Esophagus (tissue), 2 donors: ENCODE measurements at regions not wholly inside any gene's neighbourhood (a gene's known extent, or its start where the extent isn't known, plus 50 kb on each side); places are given as distances from the start of the nearest gene placed in this dataset.
A peak's percentile ranks its signal among the peaks of the same experiment; 100 is the strongest.

Experiments
- H3K27ac ChIP-seq, 2 donors: one replicate each; pipeline ENCODE4 v1.5.1; 2013; ENCODE audit warnings: low read depth in 2 of 2, mild to moderate bottlenecking in 2 of 2, inconsistent platforms in 1 of 2, low read length in 1 of 2, moderate library complexity in 1 of 2
- H3K27me3 ChIP-seq, 2 donors: one replicate each; pipeline ENCODE4 v1.6.1; 2013; ENCODE audit warnings: low read length in 2 of 2, control low read depth in 1 of 2, mild to moderate bottlenecking in 1 of 2; ENCODE audit not compliant: insufficient read depth in 2 of 2, control insufficient read depth in 1 of 2
- H3K36me3 ChIP-seq, 2 donors: one replicate each; pipeline ENCODE4 v1.6.1; 2013; ENCODE audit warnings: low read length in 1 of 2; ENCODE audit not compliant: control insufficient read depth in 2 of 2, insufficient read depth in 2 of 2
- H3K4me1 ChIP-seq, 2 donors: one replicate each; pipeline ENCODE4 v1.6.1; 2013; ENCODE audit warnings: low read length in 1 of 2; ENCODE audit not compliant: control insufficient read depth in 2 of 2, insufficient read depth in 2 of 2
- H3K4me3 ChIP-seq, 2 donors: one replicate each; pipeline ENCODE4 v1.5.1; 2013; ENCODE audit warnings: low read length in 2 of 2, mild to moderate bottlenecking in 2 of 2, low read depth in 1 of 2, moderate library complexity in 1 of 2
- H3K9me3 ChIP-seq, 2 donors: one replicate each; pipeline ENCODE4 v1.6.1; 2013; ENCODE audit warnings: mild to moderate bottlenecking in 2 of 2, low read depth in 1 of 2, low read length in 1 of 2, moderate library complexity in 1 of 2; ENCODE audit not compliant: control insufficient read depth in 2 of 2, insufficient read depth in 1 of 2
- WGBS, 2 donors: extraction: QIAGEN DNeasy Blood & Tissue Kit; methylation state at CpG; one replicate each; pipeline ENCODE4 v1.1.7; 2013; 5-methylcytosine and 5-hydroxymethylcytosine counted together
- donor health status: healthy with polysubstance abuse.
- donor health status: Bipolar disorder and iron deficiency.

DNA sequence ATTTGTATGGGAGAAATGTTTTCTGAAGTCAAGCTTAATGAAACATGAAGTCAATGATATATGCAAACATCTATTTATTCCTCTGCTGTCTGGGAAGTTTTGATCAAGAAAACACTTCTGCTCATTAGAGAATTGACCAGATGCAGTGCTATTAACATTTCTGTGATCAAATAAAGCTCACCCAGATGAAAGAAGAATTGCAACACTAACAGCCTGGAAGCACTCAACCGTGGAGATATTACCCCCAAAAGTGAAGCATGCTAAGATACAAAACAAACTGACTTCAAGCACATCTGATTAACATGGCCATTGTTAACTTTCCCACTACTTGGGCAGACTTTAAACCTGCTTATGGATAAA is 73.7 kb upstream of the GUCY1A1 start:
- H3K4me3 ChIP-seq: no peak overlapping the region
- WGBS, 2 donors: 42 to 51% methylated on average over 1 of the region's 1 CpG
- H3K9me3 ChIP-seq: no peaks in the 10 kb centered on the region
- H3K36me3 ChIP-seq: no peaks in the 10 kb centered on the region
- H3K4me1 ChIP-seq: no peaks in the 10 kb centered on the region
- H3K27me3 ChIP-seq: no peaks in the 10 kb centered on the region
- H3K27ac ChIP-seq: no peak overlapping the region

DNA sequence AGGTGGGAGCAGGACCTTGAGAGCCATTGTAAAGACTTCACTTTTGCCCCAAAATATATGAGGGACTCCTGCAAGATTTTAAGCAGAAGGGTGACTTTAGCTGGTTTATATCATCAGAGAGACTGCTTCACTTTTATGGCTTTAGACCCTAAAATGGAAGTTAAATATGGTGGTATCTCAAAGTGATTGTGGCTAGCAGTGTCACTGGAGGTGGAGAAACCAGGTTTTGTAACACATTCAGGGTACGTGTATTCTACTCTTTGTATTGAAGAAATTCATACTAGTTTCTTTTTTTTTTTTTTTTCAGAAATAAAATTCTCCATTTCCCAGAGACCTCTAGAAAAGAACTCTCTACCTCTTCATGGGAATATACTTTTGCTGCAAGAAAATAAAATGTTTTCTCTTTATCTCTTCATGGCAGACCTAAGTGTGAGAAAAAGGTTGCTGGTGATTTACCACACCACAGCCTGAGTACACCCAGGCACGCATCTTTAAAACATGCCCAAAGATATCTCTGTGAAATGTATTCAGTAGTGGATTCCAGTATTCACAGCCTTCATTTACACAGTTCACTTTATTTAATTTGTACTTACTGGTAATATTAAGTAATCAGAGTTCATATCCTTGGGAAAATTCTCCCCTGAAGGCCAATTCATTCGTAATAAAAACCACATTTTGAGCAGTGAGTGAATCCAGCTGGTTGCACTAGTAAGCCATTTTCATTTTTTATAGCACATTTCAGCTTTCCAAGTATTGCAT is 74.3 kb upstream of the GUCY1A1 start:
- H3K27me3 ChIP-seq: no peaks in the 10 kb centered on the region
- no peak overlapping the region for H3K27ac ChIP-seq
- 56 to 65% methylated on average over 3 of the region's 3 CpGs for WGBS, 2 donors
- H3K4me1 ChIP-seq: no peaks in the 10 kb centered on the region
- H3K4me3 ChIP-seq: no peak overlapping the region
- H3K36me3 ChIP-seq: no peaks in the 10 kb centered on the region
- no peaks in the 10 kb centered on the region for H3K9me3 ChIP-seq

DNA sequence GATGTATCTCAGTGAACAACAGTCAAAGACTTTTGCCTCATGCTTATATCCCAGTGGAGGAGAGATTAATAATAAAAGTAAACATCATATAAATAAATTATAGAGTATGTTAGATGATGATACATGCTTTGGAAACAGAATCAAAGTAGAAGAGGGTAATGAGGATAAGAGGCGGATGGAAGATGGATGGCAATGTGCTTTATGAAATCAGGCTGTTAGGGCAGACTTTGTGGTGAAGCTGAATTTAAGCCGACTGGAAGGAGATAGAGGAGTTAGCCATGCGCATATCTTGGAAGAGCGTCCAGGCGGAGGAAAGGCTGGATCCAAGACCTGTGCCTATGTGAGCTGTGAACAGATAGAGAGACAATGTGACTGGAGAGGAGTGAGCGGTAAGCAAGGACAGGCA is 74.9 kb upstream of the GUCY1A1 start:
- WGBS, 2 donors: 82 to 85% methylated on average over 6 of the region's 6 CpGs
- no peaks in the 10 kb centered on the region for H3K27me3 ChIP-seq
- no peaks in the 10 kb centered on the region for H3K9me3 ChIP-seq
- H3K4me1 ChIP-seq: no peaks in the 10 kb centered on the region
- peak overlapping the region in 1 of 2 donors; percentile 20 for H3K27ac ChIP-seq
- H3K36me3 ChIP-seq: no peaks in the 10 kb centered on the region
- H3K4me3 ChIP-seq: no peak overlapping the region

DNA sequence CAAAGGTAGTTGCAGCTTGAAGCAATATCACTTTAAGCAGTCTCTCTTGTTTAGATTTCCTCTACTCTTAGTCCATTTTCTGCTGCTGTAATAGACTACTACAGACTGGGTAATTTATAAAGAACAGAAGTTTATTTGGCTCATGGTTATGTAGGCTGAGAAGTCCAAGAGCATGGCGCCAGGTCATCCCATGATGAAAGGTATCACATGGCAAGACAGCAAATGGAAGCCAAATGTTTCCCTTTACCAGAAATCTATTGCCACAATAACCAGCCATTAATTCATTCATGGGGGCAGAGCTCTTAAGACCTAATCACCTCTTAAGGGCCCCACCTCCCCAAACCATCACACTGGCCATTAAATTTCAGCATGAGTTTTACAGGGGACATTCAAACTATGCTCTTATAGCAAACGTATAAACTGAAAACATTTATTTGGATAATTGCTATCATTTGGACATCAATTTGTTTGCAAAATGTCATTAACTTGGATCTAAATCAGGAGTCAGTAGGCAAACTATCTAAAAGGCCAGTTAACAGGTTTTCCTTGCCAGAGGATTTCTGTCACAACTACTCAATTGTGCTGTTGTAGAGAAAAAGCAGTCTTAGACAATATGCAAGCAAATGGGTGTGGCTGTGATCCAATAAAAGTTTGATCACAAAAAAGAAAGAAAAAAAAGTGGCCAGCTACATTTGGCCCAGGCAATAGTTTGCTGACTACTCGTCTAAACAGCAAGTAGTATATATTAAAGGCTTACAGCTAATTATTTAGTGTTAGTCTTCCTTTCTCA is 75.7 kb upstream of the GUCY1A1 start:
- H3K9me3 ChIP-seq: no peaks in the 10 kb centered on the region
- H3K36me3 ChIP-seq: no peaks in the 10 kb centered on the region
- no peak overlapping the region for H3K4me3 ChIP-seq
- WGBS, 2 donors: 64 to 68% methylated on average over 3 of the region's 3 CpGs
- H3K27me3 ChIP-seq: no peaks in the 10 kb centered on the region
- no peaks in the 10 kb centered on the region for H3K4me1 ChIP-seq
- no peak overlapping the region for H3K27ac ChIP-seq

DNA sequence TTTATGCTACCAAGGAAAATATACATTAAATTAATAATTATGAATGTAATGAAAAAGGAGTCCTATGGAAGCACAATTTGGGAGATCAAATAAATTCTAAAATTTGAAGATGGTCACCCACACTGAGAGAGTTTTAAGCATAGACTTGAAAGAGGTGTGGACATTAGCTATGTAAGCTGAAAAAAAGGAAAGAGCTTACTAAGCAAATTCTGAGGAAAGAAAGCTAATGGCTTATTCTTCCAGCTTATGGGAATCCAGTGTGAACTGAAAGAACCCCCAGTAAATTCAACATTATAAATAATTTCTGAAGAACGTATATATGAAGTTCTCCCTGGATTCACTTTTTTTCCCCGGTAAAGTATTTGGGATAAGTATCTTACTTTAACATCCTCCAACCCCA is 78.2 kb upstream of the GUCY1A1 start:
- Histone ChIP-seq H3K27ac (no peak overlapping the region), H3K27me3 (no peaks in the 10 kb centered on the region), H3K4me3 (no peak overlapping the region), H3K36me3 (no peaks in the 10 kb centered on the region), H3K9me3 (no peaks in the 10 kb centered on the region), H3K4me1 (no peaks in the 10 kb centered on the region)
- WGBS, 2 donors: 89 to 93% methylated on average over 2 of the region's 2 CpGs

DNA sequence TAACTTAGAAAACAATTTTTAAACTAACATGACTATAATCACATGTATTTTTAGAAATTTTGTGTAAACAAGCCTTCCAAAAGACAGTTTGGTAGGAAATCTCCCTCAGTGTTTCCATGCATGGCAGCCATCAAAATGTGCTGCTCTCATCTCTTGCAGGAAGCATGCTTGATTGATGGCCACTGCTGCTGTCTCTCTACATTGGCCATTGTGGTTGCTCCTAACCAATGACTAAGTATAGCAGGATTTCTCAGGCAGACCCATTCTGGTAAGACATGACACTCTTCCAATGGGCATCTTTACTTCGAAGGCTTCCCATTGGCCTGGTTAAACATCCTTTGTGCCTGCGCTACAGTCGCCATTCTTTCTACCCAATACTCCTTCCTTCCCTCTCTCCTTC is 78.9 kb upstream of the GUCY1A1 start:
- H3K4me3 ChIP-seq: no peak overlapping the region
- H3K27me3 ChIP-seq: no peaks in the 10 kb centered on the region
- 92 to 94% methylated on average over 3 of the region's 3 CpGs for WGBS, 2 donors
- H3K9me3 ChIP-seq: no peaks in the 10 kb centered on the region
- H3K4me1 ChIP-seq: no peaks in the 10 kb centered on the region
- no peaks in the 10 kb centered on the region for H3K36me3 ChIP-seq
- H3K27ac ChIP-seq: no peak overlapping the region

DNA sequence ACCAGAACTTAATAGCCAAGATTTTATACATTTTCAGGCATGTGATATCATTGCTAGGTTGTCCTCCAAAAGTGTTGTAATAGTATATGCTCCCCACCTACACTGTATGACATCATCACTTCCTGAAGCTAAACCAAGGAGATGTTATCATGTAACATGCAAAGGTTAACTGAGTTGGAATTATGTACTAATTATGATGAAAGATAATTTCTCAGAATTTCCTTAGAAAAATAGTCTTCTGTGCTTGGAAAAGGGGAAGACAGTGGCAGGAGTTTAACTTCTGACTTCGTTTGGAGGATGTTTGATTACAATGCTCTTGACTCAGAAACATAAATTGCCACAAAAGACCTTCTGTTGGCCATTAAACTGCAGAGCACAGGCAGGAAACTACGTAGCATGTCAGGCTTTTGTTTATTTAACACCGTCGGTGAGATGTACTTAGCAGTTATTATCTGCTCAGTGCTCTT is 83.6 kb upstream of the GUCY1A1 start:
- H3K9me3 ChIP-seq: no peaks in the 10 kb centered on the region
- no peak overlapping the region for H3K27ac ChIP-seq
- no peak overlapping the region for H3K4me3 ChIP-seq
- 23 to 32% methylated on average over 4 of the region's 4 CpGs for WGBS, 2 donors
- H3K27me3 ChIP-seq: no peaks in the 10 kb centered on the region
- no peaks in the 10 kb centered on the region for H3K36me3 ChIP-seq
- no peaks in the 10 kb centered on the region for H3K4me1 ChIP-seq

DNA sequence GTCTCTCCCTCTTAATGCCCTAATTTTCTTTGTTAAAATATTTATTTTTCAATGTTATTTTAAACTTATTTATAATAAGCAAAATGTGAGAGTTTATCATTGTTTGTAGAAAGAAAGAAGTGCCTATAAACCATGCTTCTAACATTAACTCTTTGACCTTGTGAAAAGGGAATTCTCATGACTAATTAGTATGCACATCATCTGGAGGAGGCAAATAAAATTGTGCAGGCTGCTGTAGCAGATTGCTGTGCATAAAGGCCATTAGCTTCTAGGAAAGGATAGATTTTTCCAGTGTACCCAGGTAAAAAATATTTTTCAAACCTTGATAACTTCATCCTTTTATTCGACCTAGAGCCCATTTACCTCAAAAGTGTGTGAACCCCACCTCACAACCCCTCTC is 84.6 kb upstream of the GUCY1A1 start:
- Histone ChIP-seq H3K27ac (no peak overlapping the region), H3K9me3 (no peaks in the 10 kb centered on the region), H3K4me1 (no peaks in the 10 kb centered on the region), H3K4me3 (no peak overlapping the region), H3K36me3 (no peaks in the 10 kb centered on the region), H3K27me3 (no peaks in the 10 kb centered on the region)
- 77 to 79% methylated on average over 1 of the region's 1 CpG for WGBS, 2 donors

DNA sequence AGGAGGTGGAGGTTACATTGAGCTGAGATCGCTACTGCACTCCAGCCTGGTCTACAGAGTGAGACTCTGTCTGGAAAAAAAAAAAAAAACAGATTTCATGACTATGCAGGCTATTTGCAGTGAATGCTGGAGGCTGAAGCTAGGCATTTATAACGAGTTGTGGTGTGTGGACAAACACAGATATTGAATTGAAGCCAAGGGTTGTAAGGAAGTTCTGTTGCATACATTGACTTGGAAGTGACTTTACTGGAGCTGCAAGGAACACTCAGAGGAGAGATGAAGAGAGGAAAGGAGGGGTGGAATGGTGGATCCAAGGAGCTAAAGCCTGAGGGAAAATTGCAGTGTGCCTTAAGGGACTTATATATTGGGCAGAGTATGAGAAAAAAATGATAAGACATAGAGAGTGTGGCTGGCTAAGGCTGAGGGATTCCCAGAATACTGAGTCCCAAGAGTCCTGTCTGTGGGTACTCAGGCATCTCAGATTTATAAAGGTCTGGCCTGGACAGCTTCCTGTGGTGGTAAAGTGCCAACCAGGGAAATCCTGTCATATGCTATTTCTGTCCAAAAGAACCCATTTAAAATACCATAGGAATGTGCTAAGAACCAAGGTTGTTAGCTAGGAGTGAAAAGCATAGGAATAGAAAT is 87.8 kb upstream of the GUCY1A1 start:
- Histone ChIP-seq H3K27ac (no peak overlapping the region), H3K36me3 (no peaks in the 10 kb centered on the region), H3K4me3 (no peak overlapping the region), H3K9me3 (no peaks in the 10 kb centered on the region), H3K27me3 (no peaks in the 10 kb centered on the region), H3K4me1 (no peaks in the 10 kb centered on the region)
- WGBS, 2 donors: 36 to 59% methylated on average over 2 of the region's 2 CpGs
